ENCODE measurements at regions not wholly inside any gene's neighbourhood (a gene's known extent, or its start where the extent isn't known, plus 50 kb on each side); places are given as distances from the start of the nearest gene placed in this dataset.

DNA sequence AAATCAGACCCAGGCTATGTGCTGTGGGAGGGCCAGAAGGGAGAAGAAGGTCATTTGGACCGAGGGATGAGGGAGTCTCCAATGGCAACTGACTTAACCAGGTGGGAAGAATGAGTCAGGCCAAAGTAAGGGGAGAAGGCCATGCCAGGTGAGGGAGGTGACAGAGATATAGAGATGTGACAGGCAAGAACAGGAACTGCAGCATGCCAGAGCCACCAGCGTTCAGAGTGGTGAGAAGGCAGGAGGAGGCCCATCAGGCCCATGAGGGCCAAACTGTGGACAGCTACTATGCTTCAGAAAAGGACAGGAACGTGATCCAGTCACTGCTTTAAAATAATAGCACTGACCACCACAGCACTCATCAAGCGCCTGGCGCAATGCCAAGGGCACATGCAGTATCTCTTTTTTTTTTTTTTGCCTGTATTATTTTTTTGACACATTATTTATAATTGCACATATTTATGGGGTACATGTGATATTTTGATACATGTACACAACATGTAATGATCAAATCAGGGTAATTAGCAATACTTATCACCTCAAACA, 154.3 kb upstream of the IGF1R start:
- Histone ChIP-seq H3K4me3 (no peak overlapping the region), H3K4me1 (ENCODE audit: low read depth) (no peaks in the 10 kb centered on the region), H3K36me3 (ENCODE audit: low read depth) (no peaks in the 10 kb centered on the region), H3K9me3 (peaks cover 3% of the 10 kb centered on the region)
- intact Hi-C loops (cut with DNase I, micrococcal nuclease), result no loop called here
- DNase-seq (no peak), ATAC-seq (no peak)
- TF ChIP-seq, protein P1, sequence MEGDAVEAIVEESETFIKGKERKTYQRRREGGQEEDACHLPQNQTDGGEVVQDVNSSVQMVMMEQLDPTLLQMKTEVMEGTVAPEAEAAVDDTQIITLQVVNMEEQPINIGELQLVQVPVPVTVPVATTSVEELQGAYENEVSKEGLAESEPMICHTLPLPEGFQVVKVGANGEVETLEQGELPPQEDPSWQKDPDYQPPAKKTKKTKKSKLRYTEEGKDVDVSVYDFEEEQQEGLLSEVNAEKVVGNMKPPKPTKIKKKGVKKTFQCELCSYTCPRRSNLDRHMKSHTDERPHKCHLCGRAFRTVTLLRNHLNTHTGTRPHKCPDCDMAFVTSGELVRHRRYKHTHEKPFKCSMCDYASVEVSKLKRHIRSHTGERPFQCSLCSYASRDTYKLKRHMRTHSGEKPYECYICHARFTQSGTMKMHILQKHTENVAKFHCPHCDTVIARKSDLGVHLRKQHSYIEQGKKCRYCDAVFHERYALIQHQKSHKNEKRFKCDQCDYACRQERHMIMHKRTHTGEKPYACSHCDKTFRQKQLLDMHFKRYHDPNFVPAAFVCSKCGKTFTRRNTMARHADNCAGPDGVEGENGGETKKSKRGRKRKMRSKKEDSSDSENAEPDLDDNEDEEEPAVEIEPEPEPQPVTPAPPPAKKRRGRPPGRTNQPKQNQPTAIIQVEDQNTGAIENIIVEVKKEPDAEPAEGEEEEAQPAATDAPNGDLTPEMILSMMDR (IDR thresholded peaks at IDR 0.05), result no peak

DNA sequence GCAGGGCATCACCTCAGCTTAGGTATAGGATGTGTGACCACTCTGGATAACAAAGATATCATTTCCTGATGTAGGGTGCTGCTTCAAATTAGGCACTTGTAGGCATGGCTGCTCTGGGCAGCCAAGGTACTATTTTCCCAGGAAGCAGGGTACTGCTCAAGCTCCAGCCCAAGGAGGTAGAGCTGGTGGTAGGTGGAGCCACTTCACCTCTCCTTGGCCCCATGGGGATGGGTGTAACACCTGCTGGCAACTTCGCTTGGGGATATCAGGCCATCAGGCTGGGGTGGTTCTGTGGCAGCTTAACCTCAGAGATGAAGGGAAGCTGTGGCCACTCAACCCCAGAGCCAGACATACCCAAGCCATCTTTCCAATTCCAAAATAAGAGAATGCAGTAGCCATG, 147.1 kb upstream of the IGF1R start:
- intact Hi-C loops (cut with DNase I, micrococcal nuclease), result no loop called here
- H3K4me1 ChIP-seq (ENCODE audit: low read depth), result no peaks in the 10 kb centered on the region
- no peak overlapping the region for H3K4me3 ChIP-seq
- no peaks in the 10 kb centered on the region for H3K36me3 ChIP-seq (ENCODE audit: low read depth)
- no peaks in the 10 kb centered on the region for H3K9me3 ChIP-seq
- DNase-seq (no peak), ATAC-seq (no peak)
- TF ChIP-seq, protein P1 (IDR thresholded peaks at IDR 0.05), result no peak

DNA sequence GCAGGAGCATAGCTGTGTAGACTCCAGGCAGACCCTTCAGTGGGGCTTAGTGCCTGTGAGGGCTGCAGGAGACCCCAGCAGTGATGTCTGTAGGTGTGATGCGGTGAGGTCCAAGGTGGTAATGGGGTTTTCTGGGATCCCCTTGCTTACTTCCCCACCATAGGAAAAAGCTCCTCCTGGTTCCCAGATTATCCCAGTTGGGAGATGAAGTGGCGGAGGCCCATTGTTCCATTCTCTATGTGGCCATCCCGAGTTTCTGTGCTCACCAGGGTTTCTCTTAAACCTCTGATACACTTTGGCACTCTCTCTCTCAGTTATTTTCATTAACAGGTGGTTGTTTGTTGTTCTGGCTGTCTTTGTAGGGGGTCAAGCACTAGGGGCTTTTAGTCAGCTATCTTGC, 146.7 kb upstream of the IGF1R start:
- intact Hi-C loops (cut with DNase I, micrococcal nuclease), result no loop called here
- H3K4me1 ChIP-seq (ENCODE audit: low read depth), result no peaks in the 10 kb centered on the region
- H3K9me3 ChIP-seq, result no peaks in the 10 kb centered on the region
- ATAC-seq (no peak), DNase-seq (no peak)
- TF ChIP-seq, protein P1 (IDR thresholded peaks at IDR 0.05), result no peak
- H3K36me3 ChIP-seq (ENCODE audit: low read depth), result no peaks in the 10 kb centered on the region
- no peak overlapping the region for H3K4me3 ChIP-seq

DNA sequence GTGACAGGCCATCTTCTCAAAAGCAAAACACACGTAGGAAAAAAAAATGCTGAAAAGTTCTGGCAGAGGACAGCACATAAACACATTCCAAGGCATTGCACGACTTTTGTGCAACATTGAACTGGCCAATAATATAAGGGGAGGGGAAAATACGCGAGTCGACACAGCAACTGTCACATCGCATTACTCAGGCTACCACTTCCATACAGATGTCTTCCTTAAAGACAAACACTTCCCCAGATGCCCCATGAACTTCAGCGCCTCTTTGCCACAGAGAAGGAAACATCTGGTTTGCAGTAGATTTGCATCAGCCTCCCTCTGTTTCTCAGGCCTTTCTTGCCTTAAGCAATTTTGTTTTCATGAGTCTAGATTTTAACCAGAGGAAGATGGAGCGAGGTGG, 144.4 kb upstream of the IGF1R start:
- DNase-seq, result no peak
- no peaks in the 10 kb centered on the region for H3K36me3 ChIP-seq (ENCODE audit: low read depth)
- ATAC-seq, result no peak

DNA sequence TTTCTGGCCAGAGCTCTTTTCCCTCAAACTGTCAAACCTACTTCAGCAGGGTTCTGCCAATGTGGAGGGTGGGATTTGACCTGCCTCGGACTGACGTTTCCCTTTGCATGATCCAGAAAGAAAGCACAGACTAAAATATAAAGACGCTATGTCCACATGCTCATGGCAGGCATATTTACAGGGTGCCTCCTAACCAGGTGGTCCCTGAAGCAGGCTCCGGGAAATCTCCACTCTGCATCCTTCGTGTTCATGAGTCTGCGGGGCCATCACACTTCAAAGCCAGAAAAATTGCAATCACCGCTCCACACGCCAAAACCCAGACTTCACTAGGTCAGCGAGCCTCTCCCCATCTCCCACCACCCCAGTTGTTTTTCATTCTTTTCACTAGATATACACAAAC, 143.3 kb upstream of the IGF1R start:
- no peaks in the 10 kb centered on the region for H3K36me3 ChIP-seq (ENCODE audit: low read depth)
- TF ChIP-seq, protein P1 (IDR thresholded peaks at IDR 0.05), result no peak
- ATAC-seq (no peak), DNase-seq (no peak)
- H3K9me3 ChIP-seq, result no peaks in the 10 kb centered on the region
- intact Hi-C loops (cut with DNase I, micrococcal nuclease), result no loop called here
- H3K4me3 ChIP-seq, result no peak overlapping the region
- H3K4me1 ChIP-seq (ENCODE audit: low read depth), result no peaks in the 10 kb centered on the region

More for the DNA sequence above, 144.4 kb upstream of the IGF1R start:
- H3K9me3 ChIP-seq, result no peaks in the 10 kb centered on the region
- intact Hi-C loops (cut with DNase I, micrococcal nuclease), result no loop called here
- no peak overlapping the region for H3K4me3 ChIP-seq
- no peaks in the 10 kb centered on the region for H3K4me1 ChIP-seq (ENCODE audit: low read depth)
- TF ChIP-seq, protein P1 (IDR thresholded peaks at IDR 0.05), result no peak

DNA sequence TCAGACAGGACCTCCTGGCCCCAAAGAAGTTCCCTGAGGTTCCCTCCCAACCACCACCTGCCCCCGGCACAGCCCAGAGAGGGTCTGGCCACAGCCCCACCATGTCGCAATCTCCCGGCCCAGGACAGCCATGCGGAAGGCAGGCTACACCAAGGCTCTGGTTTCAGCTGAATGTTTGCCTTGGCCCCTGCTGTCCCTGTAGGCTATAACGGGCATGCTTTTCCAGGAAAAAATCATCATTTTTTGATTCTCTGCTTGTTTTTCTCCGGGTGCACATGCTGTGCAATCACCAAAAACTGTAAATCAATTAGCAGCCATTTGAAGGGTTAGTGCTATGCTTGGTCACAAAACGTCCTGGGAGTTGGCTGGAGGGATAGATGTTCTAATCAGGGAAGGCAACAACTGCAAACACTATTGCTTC, 142.7 kb upstream of the IGF1R start:
- Histone ChIP-seq H3K9me3 (no peaks in the 10 kb centered on the region), H3K4me3 (no peak overlapping the region), H3K4me1 (ENCODE audit: low read depth) (no peaks in the 10 kb centered on the region), H3K36me3 (ENCODE audit: low read depth) (no peaks in the 10 kb centered on the region)
- ATAC-seq (no peak), DNase-seq (no peak)
- intact Hi-C loops (cut with DNase I, micrococcal nuclease), result no loop called here
- TF ChIP-seq, protein P1 (IDR thresholded peaks at IDR 0.05), result no peak
